Endothelial cell (in vitro differentiated cells): ENCODE measurements at regions not wholly inside any gene's neighbourhood (a gene's known extent, or its start where the extent isn't known, plus 50 kb on each side); places are given as distances from the start of the nearest gene placed in this dataset.

Source experiments
- DNase-seq: peaks from one replicate; pipeline ENCODE4 v3.0.0; 2021; ENCODE audit warnings: low spot score
- H3K27ac Mint-ChIP-seq: one replicate; pipeline ENCODE4 v1.8.0; 2021; ENCODE audit warnings: mixed read lengths, inconsistent platforms; ENCODE audit not compliant: unreplicated experiment
- H3K27me3 Mint-ChIP-seq: one replicate; pipeline ENCODE4 v1.8.0; 2021; ENCODE audit warnings: mild to moderate bottlenecking, moderate library complexity, mixed read lengths, inconsistent platforms; ENCODE audit not compliant: unreplicated experiment
- H3K36me3 Mint-ChIP-seq: one replicate; pipeline ENCODE4 v1.8.0; 2021; ENCODE audit warnings: mild to moderate bottlenecking, low read depth, mixed read lengths, inconsistent platforms; ENCODE audit not compliant: unreplicated experiment
- H3K4me1 Mint-ChIP-seq: one replicate; pipeline ENCODE4 v1.8.0; 2021; ENCODE audit warnings: mild to moderate bottlenecking, mixed read lengths, inconsistent platforms; ENCODE audit not compliant: unreplicated experiment
- H3K4me3 Mint-ChIP-seq: one replicate; pipeline ENCODE4 v1.8.0; 2021; ENCODE audit warnings: mild to moderate bottlenecking, mixed read lengths, inconsistent platforms; ENCODE audit not compliant: unreplicated experiment
- H3K9me3 Mint-ChIP-seq: one replicate; pipeline ENCODE4 v1.8.0; 2021; ENCODE audit warnings: mixed read lengths, inconsistent platforms; ENCODE audit not compliant: unreplicated experiment
- CTCF ChIP-seq: fragments of 200-600 bp; sonication (generic); IDR thresholded peaks from one replicate; pipeline ENCODE4 v1.5.0; 2021; ENCODE audit warnings: antibody characterized with exemption; ENCODE audit not compliant: unreplicated experiment

GRCh38 chr2:64848363-64848762, 140.8 kb upstream of the SLC1A4 start:
- Mint-ChIP-seq H3K27ac (no peak overlapping the region), H3K9me3 (no peaks in the 10 kb centered on the region), H3K4me3 (no peak overlapping the region), H3K4me1 (peaks cover 10% of the 10 kb centered on the region), H3K36me3 (no peaks in the 10 kb centered on the region), H3K27me3 (peaks cover 3% of the 10 kb centered on the region)
- DNase-seq: no peak
- no peak for TF ChIP-seq CTCF

- Mint-ChIP-seq H3K36me3 (no peaks in the 10 kb centered on the region), H3K27ac (no peak overlapping the region), H3K4me1 (peaks cover 10% of the 10 kb centered on the region), H3K4me3 (no peak overlapping the region), H3K9me3 (no peaks in the 10 kb centered on the region), H3K27me3 (peaks cover 3% of the 10 kb centered on the region)
- no peak for TF ChIP-seq CTCF
- DNase-seq: no peak
Observed at GRCh38 chr2:64848945-64849344, 140.3 kb upstream of the SLC1A4 start.

DNA sequence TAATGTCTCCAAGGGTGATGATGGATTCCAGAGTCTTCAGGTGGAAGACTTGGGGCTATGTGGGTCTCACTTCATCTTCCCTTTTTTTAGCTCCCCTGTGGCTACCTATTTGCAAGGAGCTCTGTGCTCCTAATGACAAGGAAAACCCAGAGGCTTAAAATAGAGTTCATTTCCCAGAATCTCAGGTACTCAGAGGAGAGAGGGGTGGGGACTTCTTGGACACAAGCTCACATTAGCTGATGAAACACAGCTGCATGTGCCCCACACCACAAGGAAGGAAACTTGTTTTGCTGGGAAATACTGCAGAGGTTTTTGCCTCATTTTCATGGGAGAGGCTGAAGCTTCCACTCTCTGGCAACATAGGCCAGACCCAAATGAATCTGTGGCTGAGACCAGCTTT, 138.6 kb upstream of the SLC1A4 start:
- no peak for DNase-seq
- no peaks in the 10 kb centered on the region for H3K36me3 Mint-ChIP-seq
- no peak overlapping the region for H3K27ac Mint-ChIP-seq
- H3K4me3 Mint-ChIP-seq: no peak overlapping the region
- peaks cover 3% of the 10 kb centered on the region for H3K27me3 Mint-ChIP-seq
- no peaks in the 10 kb centered on the region for H3K9me3 Mint-ChIP-seq
- no peak for TF ChIP-seq CTCF
- H3K4me1 Mint-ChIP-seq: peaks cover 10% of the 10 kb centered on the region

DNA sequence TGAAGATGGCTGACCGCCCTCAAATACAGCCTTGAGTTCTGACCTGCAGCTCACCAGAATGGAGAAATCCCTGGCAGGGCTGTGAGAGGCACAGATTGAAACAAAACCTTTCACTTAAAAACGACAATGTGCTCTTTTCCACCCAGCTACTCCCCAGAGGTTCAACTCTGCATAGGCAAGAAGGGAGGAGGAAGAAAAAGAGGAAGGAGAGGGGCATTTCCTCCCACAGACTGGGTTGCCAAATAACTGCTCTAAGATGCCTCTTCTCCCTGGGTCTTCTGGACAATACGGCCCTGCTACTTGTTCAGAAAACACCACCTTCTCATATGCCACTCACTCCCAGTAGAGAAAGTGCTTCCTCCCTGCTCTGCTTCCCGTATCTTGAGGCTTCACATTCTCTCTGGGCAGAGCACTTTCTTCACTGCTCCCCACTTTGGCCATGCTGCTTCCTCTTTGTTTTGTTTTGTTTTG, 136.4 kb upstream of the SLC1A4 start:
- no peaks in the 10 kb centered on the region for H3K9me3 Mint-ChIP-seq
- no peaks in the 10 kb centered on the region for H3K36me3 Mint-ChIP-seq
- H3K27me3 Mint-ChIP-seq: peaks cover 3% of the 10 kb centered on the region
- H3K27ac Mint-ChIP-seq: no peak overlapping the region
- no peak for DNase-seq
- H3K4me1 Mint-ChIP-seq: peaks cover 12% of the 10 kb centered on the region
- TF ChIP-seq CTCF: no peak
- H3K4me3 Mint-ChIP-seq: no peak overlapping the region

DNA sequence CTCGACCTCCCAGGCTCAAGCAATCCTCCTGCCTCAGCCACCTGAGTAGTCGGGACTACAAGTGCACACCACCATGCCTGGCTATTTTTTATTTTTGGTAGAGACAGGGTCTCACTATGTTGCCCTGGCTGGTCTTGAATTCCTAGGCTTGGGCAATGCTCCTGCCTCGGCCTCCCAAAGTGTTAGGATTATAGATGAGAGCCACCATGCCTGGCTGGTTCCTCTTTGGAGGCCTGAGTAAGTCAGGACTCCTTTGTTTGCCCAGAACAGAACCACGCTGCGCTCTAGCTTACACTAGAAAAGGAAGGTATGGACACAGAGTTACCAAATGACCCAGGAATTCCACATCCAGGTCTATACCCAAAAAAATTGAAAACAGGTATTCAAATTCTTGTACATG, 135.9 kb upstream of the SLC1A4 start:
- Mint-ChIP-seq H3K27me3 (peaks cover 3% of the 10 kb centered on the region), H3K4me1 (peaks cover 13% of the 10 kb centered on the region), H3K4me3 (no peak overlapping the region), H3K9me3 (no peaks in the 10 kb centered on the region), H3K36me3 (no peaks in the 10 kb centered on the region), H3K27ac (no peak overlapping the region)
- TF ChIP-seq CTCF: no peak
- DNase-seq: no peak
